H1 (cell line): ENCODE measurements at regions not wholly inside any gene's neighbourhood (a gene's known extent, or its start where the extent isn't known, plus 50 kb on each side); places are given as distances from the start of the nearest gene placed in this dataset.

Experiments
- CTCF ChIA-PET: fragments of 300-600 bp; sonication (Branson Sonifier 250); formaldehyde crosslinking; loops from one replicate; lab custom pipeline; 2021; ENCODE audit not compliant: partially characterized antibody; lab: Charles Lee
- POLR2A ChIA-PET: fragments of 300-600 bp; sonication (Branson Sonifier 250); formaldehyde crosslinking; loops from one replicate; lab custom pipeline; 2021; ENCODE audit warnings: inconsistent platforms; ENCODE audit not compliant: partially characterized antibody; lab: Charles Lee
- DNase-seq, 2 experiments: peaks; one replicate each; pipeline versions ENCODE4 v3.0.0 to v3.0.0-alpha.2; 2010 to 2022; ENCODE audit warnings: low spot score in 2 of 2, low read depth in 1 of 2, mixed read lengths in 1 of 2
- FAIRE-seq: peaks from 2 replicates; lab custom pipeline; 2011; peaks lifted over from hg19 to GRCh38; lab: Jason Lieb, UNC
- H2AFZ ChIP-seq: 2 replicates; pipeline ENCODE4 v1.8.1; 2012; ENCODE audit warnings: low read length, inconsistent platforms
- H2AK5ac ChIP-seq: 2 replicates; pipeline ENCODE4 v1.6.1; 2013; ENCODE audit warnings: low read depth, low read length
- H2BK120ac ChIP-seq: replicated peaks from 2 replicates; pipeline ENCODE3; 2013; ENCODE audit warnings: low read depth, low read length, inconsistent platforms
- H2BK12ac ChIP-seq: 2 replicates; pipeline ENCODE4 v1.6.1; 2013; ENCODE audit warnings: low read depth, low read length
- H2BK15ac ChIP-seq: 2 replicates; pipeline ENCODE4 v1.6.1; 2013; ENCODE audit warnings: low read length
- H2BK20ac ChIP-seq: 2 replicates; pipeline ENCODE4 v1.6.1; 2013; ENCODE audit warnings: low read length
- H2BK5ac ChIP-seq: 2 replicates; pipeline ENCODE4 v1.6.1; 2013; ENCODE audit warnings: low read depth, low read length
- H3K14ac ChIP-seq: 2 replicates; pipeline ENCODE4 v1.6.1; 2013; ENCODE audit warnings: inconsistent platforms; ENCODE audit not compliant: insufficient read length
- H3K18ac ChIP-seq: 2 replicates; pipeline ENCODE4 v1.6.1; 2013; ENCODE audit warnings: low read length; ENCODE audit errors: extremely low read depth
- H3K23ac ChIP-seq: 2 replicates; pipeline ENCODE4 v1.6.1; 2013; ENCODE audit warnings: inconsistent platforms; ENCODE audit not compliant: insufficient read length
- H3K23me2 ChIP-seq: 2 replicates; pipeline ENCODE4 v1.6.1; 2013; ENCODE audit warnings: low read depth, low read length
- H3K27ac ChIP-seq: 2 replicates; pipeline ENCODE4 v1.6.1; 2011; ENCODE audit warnings: low read depth, low read length, inconsistent platforms
- H3K27me3 ChIP-seq, 4 experiments: replicated peaks in 1 of 4; 1 replicate in 1 of 4; 2 replicates in 3 of 4; pipeline versions ENCODE4 v1.6.1 to v1.8.1; 2011 to 2013; ENCODE audit warnings: low read length in 3 of 4, mild to moderate bottlenecking in 3 of 4, inconsistent platforms in 2 of 4, mixed read lengths in 2 of 4, moderate library complexity in 1 of 4; ENCODE audit not compliant: control insufficient read depth in 3 of 4, insufficient read depth in 3 of 4; ENCODE audit errors: extremely low read depth in 1 of 4
- H3K36me3 ChIP-seq, 4 experiments: 2 replicates each; pipeline versions ENCODE4 v1.6.1 to v1.8.1; 2011 to 2013; ENCODE audit warnings: mild to moderate bottlenecking in 4 of 4, low read length in 3 of 4, moderate library complexity in 2 of 4, control low read depth in 1 of 4, inconsistent platforms in 1 of 4; ENCODE audit not compliant: insufficient read depth in 4 of 4, control insufficient read depth in 2 of 4
- H3K4ac ChIP-seq: replicated peaks from 2 replicates; pipeline ENCODE3; 2013; ENCODE audit warnings: low read length, low read depth, mixed read lengths, inconsistent platforms; ENCODE audit not compliant: insufficient read length
- H3K4me1 ChIP-seq, 4 experiments: replicated peaks in 1 of 4; 1 replicate in 1 of 4; 2 replicates in 3 of 4; pipeline versions ENCODE4 v1.6.1 to v1.8.1; 2011 to 2013; ENCODE audit warnings: low read length in 3 of 4, inconsistent platforms in 2 of 4, mixed read lengths in 1 of 4; ENCODE audit not compliant: insufficient read depth in 4 of 4, control insufficient read depth in 3 of 4
- H3K4me2 ChIP-seq, 2 experiments: 2 replicates each; pipeline versions ENCODE4 v1.6.1 to v1.8.1; 2011 to 2013; ENCODE audit warnings: low read depth in 2 of 2, low read length in 2 of 2, control low read depth in 1 of 2, inconsistent platforms in 1 of 2, mild to moderate bottlenecking in 1 of 2; ENCODE audit not compliant: insufficient read depth in 1 of 2
- H3K4me3 ChIP-seq, 4 experiments: fragments of 200-600, 300-600 bp in 1 of 4; sonication (generic), shearing (Covaris generic), sonication (Bioruptor Twin) in 1 of 4; 2 replicates each; pipeline versions ENCODE4 v1.5.1 to v1.8.1; 2011 to 2016; ENCODE audit warnings: low read length in 4 of 4, low read depth in 3 of 4, control low read depth in 2 of 4, inconsistent platforms in 2 of 4, mild to moderate bottlenecking in 2 of 4, mixed read lengths in 1 of 4, moderate library complexity in 1 of 4; ENCODE audit not compliant: insufficient read depth in 2 of 4; ENCODE audit errors: extremely low read depth in 1 of 4
- H3K56ac ChIP-seq: replicated peaks from 2 replicates; pipeline ENCODE3; 2013; ENCODE audit warnings: low read depth, mild to moderate bottlenecking, mixed read lengths, low read length, inconsistent platforms; ENCODE audit not compliant: insufficient read length
- H3K79me1 ChIP-seq: 2 replicates; pipeline ENCODE4 v1.6.1; 2013; ENCODE audit warnings: low read depth, low read length, control low read depth
- H3K79me2 ChIP-seq, 2 experiments: 2 replicates each; pipeline versions ENCODE4 v1.6.1 to v1.8.1; 2012 to 2013; ENCODE audit warnings: low read length in 2 of 2, mild to moderate bottlenecking in 2 of 2, inconsistent platforms in 1 of 2; ENCODE audit not compliant: insufficient read depth in 2 of 2, control insufficient read depth in 1 of 2
- H3K9ac ChIP-seq, 4 experiments: replicated peaks in 1 of 4; 1 replicate in 1 of 4; 2 replicates in 3 of 4; pipeline versions ENCODE4 v1.6.1 to v1.8.1; 2011 to 2013; ENCODE audit warnings: low read depth in 3 of 4, low read length in 3 of 4, control low read depth in 2 of 4, mild to moderate bottlenecking in 2 of 4, moderate library complexity in 2 of 4, inconsistent platforms in 1 of 4; ENCODE audit errors: extremely low read depth in 1 of 4
- H3K9me3 ChIP-seq, 2 experiments: 2 replicates each; pipeline versions ENCODE4 v1.6.1 to v1.8.1; 2012 to 2013; ENCODE audit warnings: mild to moderate bottlenecking in 2 of 2, moderate library complexity in 2 of 2, control low read depth in 1 of 2, inconsistent platforms in 1 of 2, low read depth in 1 of 2, low read length in 1 of 2, mixed read lengths in 1 of 2; ENCODE audit not compliant: insufficient read depth in 2 of 2
- H4K20me1 ChIP-seq, 2 experiments: replicated peaks in 1 of 2; 2 replicates each; pipeline versions ENCODE3 to v1.8.1; 2011 to 2013; ENCODE audit warnings: inconsistent platforms in 2 of 2, low read length in 2 of 2, mild to moderate bottlenecking in 1 of 2; ENCODE audit not compliant: insufficient read depth in 2 of 2, control insufficient read depth in 1 of 2
- H4K5ac ChIP-seq: 2 replicates; pipeline ENCODE4 v1.6.1; 2013; ENCODE audit warnings: low read length, low read depth, mixed read lengths, inconsistent platforms; ENCODE audit not compliant: insufficient read length
- H4K8ac ChIP-seq: 2 replicates; pipeline ENCODE4 v1.8.0; 2013; ENCODE audit warnings: mild to moderate bottlenecking, moderate library complexity, low read length, inconsistent platforms; ENCODE audit not compliant: insufficient read depth; ENCODE audit errors: extremely low read depth
- H4K91ac ChIP-seq: replicated peaks from 2 replicates; pipeline ENCODE3; 2013; ENCODE audit warnings: low read length, mixed read lengths, inconsistent platforms; ENCODE audit not compliant: insufficient read length
- EZH2 ChIP-seq: fragments of 200-600 bp; sonication (generic); IDR thresholded peaks from 2 replicates; pipeline ENCODE4 v1.7.1; 2012; ENCODE audit warnings: low read depth, mild to moderate bottlenecking, moderate library complexity, low read length, inconsistent platforms; ENCODE audit not compliant: severe bottlenecking
- FOSL1 ChIP-seq: IDR thresholded peaks from 2 replicates; pipeline ENCODE4 v1.6.1; 2011; ENCODE audit warnings: mild to moderate bottlenecking, low read depth, low read length, moderate library complexity; ENCODE audit not compliant: insufficient read depth
- POLR2A ChIP-seq, 2 experiments: IDR thresholded peaks; 1 replicate in 1 of 2; 2 replicates in 1 of 2; pipeline ENCODE4 v1.6.1; 2011; ENCODE audit warnings: low read depth in 2 of 2, low read length in 2 of 2, mild to moderate bottlenecking in 2 of 2; ENCODE audit errors: control extremely low read depth in 1 of 2
- POU5F1 ChIP-seq: IDR thresholded peaks from 2 replicates; pipeline ENCODE4 v1.6.1; 2011; ENCODE audit warnings: low read depth, mild to moderate bottlenecking, low read length, moderate library complexity
- RBBP5 ChIP-seq: IDR thresholded peaks from 2 replicates; pipeline ENCODE4 v1.7.1; 2012; ENCODE audit warnings: low read depth, mild to moderate bottlenecking, inconsistent platforms, low read length, moderate library complexity, borderline replicate concordance
- SP1 ChIP-seq: IDR thresholded peaks from 2 replicates; pipeline ENCODE4 v1.6.1; 2011; ENCODE audit warnings: low read depth, low read length
- SRF ChIP-seq: IDR thresholded peaks from 2 replicates; pipeline ENCODE4 v1.6.1; 2011; ENCODE audit warnings: mild to moderate bottlenecking, low read depth, low read length, moderate library complexity
- USF2 ChIP-seq: IDR thresholded peaks from 2 replicates; pipeline ENCODE4 v1.6.1; 2011; ENCODE audit warnings: low read length, improper control_type of control experiment
- WGBS, 2 experiments: shearing (Covaris generic) in 1 of 2; methylation state at CpG; one replicate each; pipeline versions ENCODE4 v1.1.6 to v1.1.7; 2013 to 2015; ENCODE audit warnings: low lambda C conversion rate in 2 of 2, mixed read lengths in 2 of 2, inconsistent platforms in 1 of 2, low coverage in 1 of 2, missing lambda C conversion rate in 1 of 2; ENCODE audit not compliant: insufficient replicate concordance in 2 of 2, insufficient coverage in 1 of 2, insufficient read length in 1 of 2; ENCODE audit errors: extremely low coverage in 1 of 2, missing lambda C conversion rate in 1 of 2; 5-methylcytosine and 5-hydroxymethylcytosine counted together

DNA sequence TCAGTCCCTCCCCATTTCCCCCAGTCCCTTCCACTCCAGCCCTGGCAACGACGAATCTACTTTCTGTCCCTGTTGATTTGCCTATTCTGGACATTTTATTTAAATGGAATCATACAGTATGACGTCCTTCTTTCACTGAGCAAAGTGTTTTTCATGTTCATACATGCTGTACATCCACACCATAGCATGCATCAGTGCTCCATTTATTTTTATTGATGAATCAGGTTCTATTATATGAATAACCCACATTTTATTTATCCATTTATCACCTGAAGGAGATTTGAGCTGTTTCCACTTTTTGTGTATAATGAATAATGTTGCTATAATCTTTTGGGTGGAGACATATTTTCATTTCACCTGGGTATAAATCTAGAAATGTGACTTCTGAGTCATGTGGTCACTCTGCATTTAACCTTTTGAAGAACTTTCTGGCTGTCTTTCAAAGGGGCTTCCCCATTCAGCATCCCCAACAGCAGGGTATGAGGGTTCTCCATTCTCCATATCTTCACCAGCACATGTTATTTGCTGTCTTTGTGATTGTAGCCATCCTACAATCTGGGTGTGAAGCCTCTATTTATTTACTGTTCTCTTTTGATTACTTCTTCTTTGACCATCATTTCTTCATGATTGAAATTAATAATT, 531.7 kb downstream of the ETS1 start:
- Histone ChIP-seq H2BK12ac (no peak overlapping the region), H3K4me3 (no peak overlapping the region), H3K9ac (no peak overlapping the region), H4K8ac (no peak overlapping the region), H2BK20ac (no peak overlapping the region), H3K23me2 (no peaks in the 10 kb centered on the region), H3K56ac (no peak overlapping the region), H3K23ac (no peak overlapping the region), H2BK5ac (no peak overlapping the region), H3K36me3 (no peaks in the 10 kb centered on the region), H4K20me1 (no peaks in the 10 kb centered on the region), H3K18ac (no peak overlapping the region), H4K91ac (no peak overlapping the region), H4K5ac (no peak overlapping the region), H3K79me2 (no peaks in the 10 kb centered on the region), H3K4ac (no peak overlapping the region), H3K4me1 (no peaks in the 10 kb centered on the region), H3K14ac (no peak overlapping the region), H2AK5ac (no peak overlapping the region), H2BK15ac (no peak overlapping the region), H3K27ac (no peak overlapping the region), H2AFZ (no peak overlapping the region), H3K27me3 (no peaks in the 10 kb centered on the region), H3K9me3 (no peaks in the 10 kb centered on the region), H2BK120ac (no peak overlapping the region), H3K4me2 (no peak overlapping the region), H3K79me1 (no peaks in the 10 kb centered on the region)
- no peak for TF ChIP-seq SP1
- no peak for TF ChIP-seq USF2
- TF ChIP-seq RBBP5, result no peak
- TF ChIP-seq EZH2, result no peak
- TF ChIP-seq POU5F1, result no peak
- no peak for TF ChIP-seq POLR2A (IDR thresholded peaks at IDR 0.05; ENCODE audit: control extremely low read depth in 1 of 2, low read depth in 2 of 2, low read length in 2 of 2)
- TF ChIP-seq FOSL1, result no peak
- TF ChIP-seq SRF, result no peak
- WGBS, 2 experiments, result 93% methylated on average over 3 of the region's 3 CpGs; no CpG with 5 or more reads in 1 of the 2 experiments
- POLR2A ChIA-PET, result no interaction called here
- DNase-seq, result no peak
- CTCF ChIA-PET, result no interaction called here
- no peak for FAIRE-seq
